IMR-90 (cell line): ENCODE measurements at regions not wholly inside any gene's neighbourhood (a gene's known extent, or its start where the extent isn't known, plus 50 kb on each side); places are given as distances from the start of the nearest gene placed in this dataset.
"Not testable (repeated sequence)": the region's sequence is repeated elsewhere in the genome, so short reads cannot be mapped to it uniquely, and the experiment has no call there.

Experiments used
- ATAC-seq: fragments of 200-7000 bp; cut with Tn5 transposase; 2 replicates; pipeline ENCODE4 v1.9.1; 2020; ENCODE audit warnings: low read depth, mild to moderate bottlenecking, moderate library complexity
- BruUV-seq: library from RNA; stranded (reverse); fragments of 400-500 nt; replicated peaks from 2 replicates; lab custom pipeline; 2021; lab: Mats Ljungman, UMichigan
- CTCF ChIA-PET: fragments of 300-600 bp; formaldehyde crosslinking; extraction: SDS; loops from one replicate; lab custom pipeline; 2021; ENCODE audit warnings: antibody characterized with exemption; lab: Yijun Ruan, JAX
- POLR2A ChIA-PET: fragments of 300-600 bp; sonication (Branson Sonifier 250); formaldehyde crosslinking; loops from one replicate; lab custom pipeline; 2022; ENCODE audit warnings: antibody characterized with exemption; ENCODE audit not compliant: unreplicated experiment; lab: Charles Lee
- DNase-seq: peaks from one replicate; pipeline ENCODE4 v3.0.0; 2013
- H2AFZ ChIP-seq: replicated peaks from 2 replicates; pipeline ENCODE3; 2013; ENCODE audit warnings: low read length, mild to moderate bottlenecking; ENCODE audit not compliant: poor library complexity
- H2AK5ac ChIP-seq: 2 replicates; pipeline ENCODE4 v1.6.1; 2013; ENCODE audit warnings: low read depth, low read length, inconsistent platforms
- H2AK9ac ChIP-seq: replicated peaks from 2 replicates; pipeline ENCODE3; 2013; ENCODE audit warnings: mild to moderate bottlenecking, low read depth, low read length, moderate library complexity; ENCODE audit not compliant: poor library complexity
- H2BK120ac ChIP-seq: 2 replicates; pipeline ENCODE4 v1.6.1; 2013; ENCODE audit warnings: low read depth, low read length, inconsistent platforms
- H2BK15ac ChIP-seq: 3 replicates; pipeline ENCODE4 v1.6.1; 2013; ENCODE audit warnings: low read depth, low read length, inconsistent platforms
- H2BK20ac ChIP-seq: 2 replicates; pipeline ENCODE4 v1.6.1; 2013; ENCODE audit warnings: low read depth, mild to moderate bottlenecking, inconsistent platforms, low read length, moderate library complexity
- H2BK5ac ChIP-seq: 2 replicates; pipeline ENCODE4 v1.6.1; 2013; ENCODE audit warnings: mild to moderate bottlenecking, low read depth, low read length, inconsistent platforms; ENCODE audit not compliant: poor library complexity, severe bottlenecking
- H3K14ac ChIP-seq: replicated peaks from 2 replicates; pipeline ENCODE4 v1.6.1; 2013; ENCODE audit warnings: low read depth, low read length, inconsistent platforms
- H3K18ac ChIP-seq: 2 replicates; pipeline ENCODE4 v1.6.1; 2013; ENCODE audit warnings: low read depth, low read length, control low read depth
- H3K23ac ChIP-seq: 2 replicates; pipeline ENCODE4 v1.6.1; 2013; ENCODE audit warnings: low read depth, low read length, inconsistent platforms
- H3K27ac ChIP-seq: 2 replicates; pipeline ENCODE4 v1.5.1; 2013; ENCODE audit warnings: mild to moderate bottlenecking, control low read depth, low read length; ENCODE audit not compliant: insufficient read depth
- H3K27me3 ChIP-seq: 2 replicates; pipeline ENCODE4 v1.6.1; 2013; ENCODE audit warnings: low read length; ENCODE audit not compliant: control insufficient read depth, insufficient read depth
- H3K36me3 ChIP-seq: 2 replicates; pipeline ENCODE4 v1.6.1; 2013; ENCODE audit warnings: low read length, mixed read lengths; ENCODE audit not compliant: control insufficient read depth, insufficient read depth
- H3K4ac ChIP-seq: 2 replicates; pipeline ENCODE4 v1.6.1; 2013; ENCODE audit warnings: low read depth, low read length, inconsistent platforms
- H3K4me1 ChIP-seq: 2 replicates; pipeline ENCODE4 v1.6.1; 2013; ENCODE audit warnings: low read length, mixed read lengths; ENCODE audit not compliant: control insufficient read depth, insufficient read depth
- H3K4me2 ChIP-seq: 2 replicates; pipeline ENCODE4 v1.6.1; 2013; ENCODE audit warnings: low read depth, mild to moderate bottlenecking, control low read depth, low read length, moderate library complexity
- H3K4me3 ChIP-seq: 2 replicates; pipeline ENCODE4 v1.5.1; 2013; ENCODE audit warnings: low read depth, mild to moderate bottlenecking, control low read depth, low read length, moderate library complexity; ENCODE audit not compliant: insufficient read depth
- H3K56ac ChIP-seq: 2 replicates; pipeline ENCODE4 v1.6.1; 2013; ENCODE audit warnings: low read length, inconsistent platforms; ENCODE audit not compliant: insufficient read depth; ENCODE audit errors: extremely low read depth
- H3K79me1 ChIP-seq, 2 experiments: 2 replicates each; pipeline ENCODE4 v1.6.1; 2013; ENCODE audit warnings: low read length in 2 of 2, inconsistent platforms in 1 of 2, low read depth in 1 of 2
- H3K9ac ChIP-seq: 2 replicates; pipeline ENCODE4 v1.6.1; 2013; ENCODE audit warnings: low read depth, low read length, control low read depth
- H3K9me1 ChIP-seq: 2 replicates; pipeline ENCODE4 v1.6.1; 2013; ENCODE audit warnings: low read length, inconsistent platforms; ENCODE audit not compliant: insufficient read depth
- H3K9me3 ChIP-seq: 2 replicates; pipeline ENCODE4 v1.6.1; 2013; ENCODE audit warnings: low read length; ENCODE audit not compliant: control insufficient read depth, insufficient read depth
- H4K20me1 ChIP-seq: 2 replicates; pipeline ENCODE4 v1.6.1; 2013; ENCODE audit warnings: low read length, inconsistent platforms; ENCODE audit not compliant: insufficient read depth
- H4K5ac ChIP-seq: 2 replicates; pipeline ENCODE4 v1.6.1; 2013; ENCODE audit warnings: mild to moderate bottlenecking, low read depth, low read length, control low read depth
- H4K8ac ChIP-seq, 2 experiments: 2 replicates each; pipeline ENCODE4 v1.6.1; 2013; ENCODE audit warnings: low read depth in 2 of 2, low read length in 2 of 2, control low read depth in 1 of 2, inconsistent platforms in 1 of 2
- H4K91ac ChIP-seq: 2 replicates; pipeline ENCODE4 v1.6.1; 2013; ENCODE audit warnings: low read depth, low read length, inconsistent platforms; ENCODE audit not compliant: insufficient read depth
- MXI1 ChIP-seq: IDR thresholded peaks from 2 replicates; pipeline ENCODE4 v1.6.1; 2012; ENCODE audit warnings: low read depth, mild to moderate bottlenecking, low read length, moderate library complexity, borderline replicate concordance
- NFE2L2 ChIP-seq: fragments of 150-350 bp; IDR thresholded peaks from 2 replicates; pipeline ENCODE4 v1.6.1; 2016; ENCODE audit warnings: low read depth, mild to moderate bottlenecking, low read length
- RAD21 ChIP-seq: IDR thresholded peaks from 2 replicates; pipeline ENCODE4 v1.6.1; 2012; ENCODE audit warnings: low read length, improper control_type of control experiment
- RCOR1 ChIP-seq: IDR thresholded peaks from 2 replicates; pipeline ENCODE4 v1.6.1; 2012; ENCODE audit warnings: mild to moderate bottlenecking, low read length, improper control_type of control experiment; ENCODE audit not compliant: insufficient replicate concordance
- RFX5 ChIP-seq: IDR thresholded peaks from 2 replicates; pipeline ENCODE4 v1.8.0; 2012; ENCODE audit warnings: low read depth, mild to moderate bottlenecking, low read length, moderate library complexity
- WGBS, 2 experiments: methylation state at CpG; one replicate each; pipeline versions ENCODE4 v1.1.5 to v1.1.7; 2013; ENCODE audit warnings: missing lambda C conversion rate in 2 of 2; ENCODE audit not compliant: insufficient read length in 1 of 2; ENCODE audit errors: extremely low coverage in 2 of 2; 5-methylcytosine and 5-hydroxymethylcytosine counted together
- dilution Hi-C: fragments of 300-500 bp; cut with HindIII; formaldehyde crosslinking; loops from one replicate; pipeline ENCODE4 v1.14.3; 2018; ENCODE audit warnings: low sequenced_read_pairs; ENCODE audit not compliant: unreplicated experiment
- in situ Hi-C: fragments of 300-500 bp; cut with MboI; formaldehyde crosslinking; loops from 3 replicates; pipeline ENCODE4 v1.14.3; 2019; ENCODE audit warnings: low sequenced_read_pairs, inconsistent platforms, mixed read lengths
- intact Hi-C: fragments of 100-400 bp; cut with micrococcal nuclease; formaldehyde crosslinking; loops from 2 replicates; pipeline ENCODE4 v1.10.0; 2022
- TF ChIP-seq, protein P1 (sequence below): conservative IDR thresholded peaks from 2 replicates; pipeline ENCODE4 v1.5.1; 2012; ENCODE audit warnings: mild to moderate bottlenecking, low read depth, low read length, improper control_type of control experiment

DNA sequence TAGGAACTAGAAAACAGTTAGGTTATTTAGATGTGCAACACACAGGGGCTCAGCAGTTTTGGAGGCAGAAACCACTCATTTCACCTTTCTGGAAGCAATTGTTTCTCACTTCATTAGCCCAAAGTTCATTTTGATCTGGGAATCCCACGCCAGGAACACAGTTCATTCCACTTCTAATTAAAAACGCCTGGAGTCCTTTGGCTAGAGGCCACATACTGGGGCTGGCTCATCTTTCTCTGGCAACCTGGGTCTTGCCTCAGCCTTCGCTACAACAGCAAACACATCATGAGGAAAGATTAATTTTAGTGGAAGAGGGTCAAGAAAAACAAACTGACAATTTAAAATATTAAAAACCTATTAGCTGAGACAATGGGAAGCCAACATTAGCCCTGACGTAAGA is 69.7 kb downstream of the RFPL4B start:
- intact Hi-C loops (no loop called here), dilution Hi-C loops (no loop called here), in situ Hi-C loops (no loop called here)
- no peak overlapping the region for H3K14ac ChIP-seq
- no peak for ATAC-seq
- no peak overlapping the region for H2AK5ac ChIP-seq
- peaks cover 2% of the 10 kb centered on the region for H3K9me3 ChIP-seq
- no peak for DNase-seq
- H4K5ac ChIP-seq, result no peak overlapping the region
- no CpG with 5 or more reads among the region's 4 CpGs for WGBS, 2 experiments
- no peak overlapping the region for H3K23ac ChIP-seq
- no peak overlapping the region for H2BK120ac ChIP-seq
- no peak overlapping the region for H3K56ac ChIP-seq
- H3K4me2 ChIP-seq, result no peak overlapping the region
- H2BK15ac ChIP-seq, result no peak overlapping the region
- H3K18ac ChIP-seq, result no peak overlapping the region
- H3K9ac ChIP-seq, result no peak overlapping the region
- no peak overlapping the region for H4K91ac ChIP-seq
- no peak overlapping the region for H4K8ac ChIP-seq
- H2BK5ac ChIP-seq, result no peak overlapping the region
- H3K27me3 ChIP-seq, result peaks cover under 1% of the 10 kb centered on the region; the same call in 1 of the 2 replicates
- no peaks in the 10 kb centered on the region for H3K79me1 ChIP-seq
- no peak overlapping the region for H3K27ac ChIP-seq
- no peak for TF ChIP-seq RFX5
- no peak for TF ChIP-seq MXI1
- no peak for TF ChIP-seq RAD21
- no peak for TF ChIP-seq RCOR1
- no peak for TF ChIP-seq NFE2L2
- TF ChIP-seq, protein P1, sequence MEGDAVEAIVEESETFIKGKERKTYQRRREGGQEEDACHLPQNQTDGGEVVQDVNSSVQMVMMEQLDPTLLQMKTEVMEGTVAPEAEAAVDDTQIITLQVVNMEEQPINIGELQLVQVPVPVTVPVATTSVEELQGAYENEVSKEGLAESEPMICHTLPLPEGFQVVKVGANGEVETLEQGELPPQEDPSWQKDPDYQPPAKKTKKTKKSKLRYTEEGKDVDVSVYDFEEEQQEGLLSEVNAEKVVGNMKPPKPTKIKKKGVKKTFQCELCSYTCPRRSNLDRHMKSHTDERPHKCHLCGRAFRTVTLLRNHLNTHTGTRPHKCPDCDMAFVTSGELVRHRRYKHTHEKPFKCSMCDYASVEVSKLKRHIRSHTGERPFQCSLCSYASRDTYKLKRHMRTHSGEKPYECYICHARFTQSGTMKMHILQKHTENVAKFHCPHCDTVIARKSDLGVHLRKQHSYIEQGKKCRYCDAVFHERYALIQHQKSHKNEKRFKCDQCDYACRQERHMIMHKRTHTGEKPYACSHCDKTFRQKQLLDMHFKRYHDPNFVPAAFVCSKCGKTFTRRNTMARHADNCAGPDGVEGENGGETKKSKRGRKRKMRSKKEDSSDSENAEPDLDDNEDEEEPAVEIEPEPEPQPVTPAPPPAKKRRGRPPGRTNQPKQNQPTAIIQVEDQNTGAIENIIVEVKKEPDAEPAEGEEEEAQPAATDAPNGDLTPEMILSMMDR, result no peak
- no peak overlapping the region for H3K4me3 ChIP-seq
- ChIA-PET POLR2A (no interaction called here), CTCF (no interaction called here)
- H2AK9ac ChIP-seq, result no peak overlapping the region
- BruUV-seq, result no TSS peak
- no peak overlapping the region for H2AFZ ChIP-seq
- no peak overlapping the region for H3K4ac ChIP-seq
- H3K4me1 ChIP-seq, result no peaks in the 10 kb centered on the region
- no peaks in the 10 kb centered on the region for H3K36me3 ChIP-seq
- H3K9me1 ChIP-seq, result peaks cover 5% of the 10 kb centered on the region; the same call in 1 of the 2 replicates
- H4K20me1 ChIP-seq, result no peaks in the 10 kb centered on the region
- no peak overlapping the region for H2BK20ac ChIP-seq

DNA sequence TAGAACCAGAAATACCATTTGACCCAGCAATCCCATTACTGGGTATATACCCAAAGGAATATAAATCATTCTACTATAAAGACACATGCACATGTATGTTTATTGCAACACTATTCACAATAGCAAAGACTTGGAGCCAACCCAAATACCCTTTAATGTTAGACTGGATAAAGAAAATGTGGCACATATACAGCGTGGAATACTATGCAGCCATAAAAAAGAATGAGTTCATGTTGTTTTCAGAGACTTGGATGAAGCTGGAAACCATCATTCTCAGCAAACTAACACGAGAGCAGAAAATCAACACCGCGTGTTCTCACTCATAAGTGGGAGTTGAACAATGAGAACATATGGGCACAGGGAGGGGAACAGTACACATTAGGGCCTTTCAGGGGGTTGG is 79.9 kb downstream of the RFPL4B start:
- H2AFZ ChIP-seq, H4K5ac ChIP-seq, BruUV-seq, H3K14ac ChIP-seq, H4K91ac ChIP-seq, in situ Hi-C loops, H2BK15ac ChIP-seq, H3K9ac ChIP-seq, H4K8ac ChIP-seq, H2BK120ac ChIP-seq, dilution Hi-C loops, H3K79me1 ChIP-seq, H2AK9ac ChIP-seq, H3K27ac ChIP-seq, H3K27me3 ChIP-seq, DNase-seq, ATAC-seq, H3K36me3 ChIP-seq, intact Hi-C loops, H3K18ac ChIP-seq, H3K56ac ChIP-seq, H3K9me3 ChIP-seq, H2BK5ac ChIP-seq, H2AK5ac ChIP-seq, POLR2A ChIA-PET, H3K23ac ChIP-seq, H3K4me2 ChIP-seq, H2BK20ac ChIP-seq, CTCF ChIA-PET, H3K4me1 ChIP-seq, H3K4ac ChIP-seq, H3K9me1 ChIP-seq, H4K20me1 ChIP-seq, H3K4me3 ChIP-seq: not testable (repeated sequence)
- no CpG with 5 or more reads among the region's 4 CpGs for WGBS, 2 experiments
